Fibroblast of lung (primary cell): ENCODE measurements at regions not wholly inside any gene's neighbourhood (a gene's known extent, or its start where the extent isn't known, plus 50 kb on each side); places are given as distances from the start of the nearest gene placed in this dataset.

Experiments used
- EZH2 ChIP-seq: IDR thresholded peaks from 2 replicates; pipeline ENCODE4 v1.5.1; 2012; ENCODE audit warnings: low read length, control low read depth, mild to moderate bottlenecking; ENCODE audit errors: missing control alignments
- TF ChIP-seq, protein P1 (sequence below), 2 donors: IDR thresholded peaks in 1 of 2; conservative IDR thresholded peaks in 1 of 2; 1 replicate in 1 of 2; 2 replicates in 1 of 2; pipeline ENCODE4 v1.5.1; 2011 to 2012; ENCODE audit warnings: low read length in 2 of 2, control low read depth in 1 of 2, inconsistent platforms in 1 of 2, low read depth in 1 of 2, mild to moderate bottlenecking in 1 of 2

DNA sequence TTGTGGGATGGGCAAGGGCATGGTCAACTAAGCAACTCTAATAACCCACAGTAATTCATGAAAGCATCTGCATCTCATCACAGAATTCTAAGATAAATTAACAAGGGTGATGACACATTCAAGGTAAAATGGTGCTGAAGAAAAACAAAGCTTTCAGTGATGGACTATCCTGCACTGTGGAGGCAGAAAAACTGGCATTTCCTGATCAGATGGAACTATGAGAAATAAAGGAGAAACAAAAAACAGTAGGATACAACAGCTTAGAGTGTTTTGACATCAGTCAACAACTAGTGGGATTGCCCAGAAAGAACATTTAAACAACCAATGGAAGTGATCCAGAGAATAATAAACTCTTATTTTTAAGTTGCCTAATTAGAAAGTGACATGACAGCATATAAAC, 327.0 kb downstream of the KLF5 start:
- no peak for TF ChIP-seq EZH2
- TF ChIP-seq, protein P1, sequence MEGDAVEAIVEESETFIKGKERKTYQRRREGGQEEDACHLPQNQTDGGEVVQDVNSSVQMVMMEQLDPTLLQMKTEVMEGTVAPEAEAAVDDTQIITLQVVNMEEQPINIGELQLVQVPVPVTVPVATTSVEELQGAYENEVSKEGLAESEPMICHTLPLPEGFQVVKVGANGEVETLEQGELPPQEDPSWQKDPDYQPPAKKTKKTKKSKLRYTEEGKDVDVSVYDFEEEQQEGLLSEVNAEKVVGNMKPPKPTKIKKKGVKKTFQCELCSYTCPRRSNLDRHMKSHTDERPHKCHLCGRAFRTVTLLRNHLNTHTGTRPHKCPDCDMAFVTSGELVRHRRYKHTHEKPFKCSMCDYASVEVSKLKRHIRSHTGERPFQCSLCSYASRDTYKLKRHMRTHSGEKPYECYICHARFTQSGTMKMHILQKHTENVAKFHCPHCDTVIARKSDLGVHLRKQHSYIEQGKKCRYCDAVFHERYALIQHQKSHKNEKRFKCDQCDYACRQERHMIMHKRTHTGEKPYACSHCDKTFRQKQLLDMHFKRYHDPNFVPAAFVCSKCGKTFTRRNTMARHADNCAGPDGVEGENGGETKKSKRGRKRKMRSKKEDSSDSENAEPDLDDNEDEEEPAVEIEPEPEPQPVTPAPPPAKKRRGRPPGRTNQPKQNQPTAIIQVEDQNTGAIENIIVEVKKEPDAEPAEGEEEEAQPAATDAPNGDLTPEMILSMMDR (conservative IDR thresholded peaks at IDR 0.05 in 1 of 2, IDR thresholded peaks at IDR 0.05 in 1 of 2; ENCODE audit: low read depth in 1 of 2, low read length in 2 of 2), result no peak
